ENCODE measurements at regions not wholly inside any gene's neighbourhood (a gene's known extent, or its start where the extent isn't known, plus 50 kb on each side); places are given as distances from the start of the nearest gene placed in this dataset.

- DNase-seq, result no peak
These were observed 139.5 kb downstream of the KIF18A start for GRCh38 chr11:27968461-27968860.

GRCh38 chr11:27965559-27965958, 142.4 kb downstream of the KIF18A start:
- no peak for DNase-seq

- DNase-seq, result no peak
These were observed 144.6 kb downstream of the KIF18A start for GRCh38 chr11:27963370-27963769.

- DNase-seq, result no peak
These were observed 157.8 kb downstream of the KIF18A start for GRCh38 chr11:27949951-27950738.

- DNase-seq, result no peak
These were observed 162.6 kb downstream of the KIF18A start for GRCh38 chr11:27945348-27945747.

- DNase-seq, result no peak
These were observed 169.9 kb downstream of the KIF18A start for GRCh38 chr11:27938011-27938410.

- no peak for DNase-seq
These were observed 173.2 kb downstream of the KIF18A start for GRCh38 chr11:27934830-27935145.

GRCh38 chr11:27933992-27934829, 173.7 kb downstream of the KIF18A start:
- no peak for DNase-seq

GRCh38 chr11:27931770-27932169, 176.2 kb downstream of the KIF18A start:
- DNase-seq, result no peak

- DNase-seq, result no peak
These were observed 177.0 kb downstream of the KIF18A start for GRCh38 chr11:27930946-27931345.

GRCh38 chr11:27928809-27929208, 179.1 kb downstream of the KIF18A start:
- no peak for DNase-seq

- DNase-seq, result no peak
These were observed 180.9 kb downstream of the KIF18A start for GRCh38 chr11:27926981-27927481.

- DNase-seq, result no peak
These were observed 181.5 kb downstream of the KIF18A start for GRCh38 chr11:27926486-27926885.

- DNase-seq, result no peak
These were observed 186.5 kb downstream of the KIF18A start for GRCh38 chr11:27921472-27921871.

GRCh38 chr11:27916541-27917100, 191.3 kb downstream of the KIF18A start:
- DNase-seq, result no peak

- DNase-seq, result no peak
These were observed 193.9 kb downstream of the KIF18A start for GRCh38 chr11:27914080-27914479.

- DNase-seq, result no peak
These were observed 194.3 kb downstream of the KIF18A start for GRCh38 chr11:27913650-27914049.

GRCh38 chr11:27912916-27913315, 195.0 kb downstream of the KIF18A start:
- DNase-seq, result no peak

GRCh38 chr11:27910186-27910931, 197.6 kb downstream of the KIF18A start:
- no peak for DNase-seq

GRCh38 chr11:27909386-27909785, 198.6 kb downstream of the KIF18A start:
- no peak for DNase-seq

GRCh38 chr11:27908621-27909020, 199.3 kb downstream of the KIF18A start:
- no peak for DNase-seq

GRCh38 chr11:27907530-27907929, 200.4 kb downstream of the KIF18A start:
- no peak for DNase-seq

GRCh38 chr11:27907091-27907490, 200.9 kb downstream of the KIF18A start:
- no peak for DNase-seq
